ENCODE measurements at regions not wholly inside any gene's neighbourhood (a gene's known extent, or its start where the extent isn't known, plus 50 kb on each side); places are given as distances from the start of the nearest gene placed in this dataset.

DNA sequence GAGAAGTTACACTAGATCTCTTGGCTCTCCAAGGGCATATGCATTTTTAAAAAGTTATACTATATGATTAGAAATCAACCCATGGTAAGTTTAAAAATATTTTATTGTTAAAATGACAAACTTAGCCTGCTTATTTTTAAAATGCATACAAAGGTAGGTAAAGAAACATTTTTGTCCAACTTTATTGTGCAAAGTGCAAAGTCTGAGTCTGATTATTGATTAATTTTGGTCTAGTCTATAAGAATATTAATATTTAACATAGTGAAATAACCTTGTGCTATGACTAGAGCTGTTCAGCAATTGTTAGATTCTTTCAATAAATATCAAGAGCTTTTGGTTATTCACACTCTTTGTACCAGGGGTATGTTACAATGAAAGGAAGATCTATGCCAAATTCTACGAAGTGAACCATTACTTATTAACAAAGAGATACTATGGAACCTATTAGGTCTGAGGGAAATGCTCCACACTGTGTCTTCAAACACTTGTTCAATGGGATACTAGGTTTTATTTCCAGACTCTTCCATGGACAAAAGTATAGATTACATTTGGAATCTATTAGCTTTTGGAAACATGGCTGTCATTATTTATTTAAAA is 70.4 kb downstream of the DIPK2A start:
- H3K9me3 ChIP-seq = no peaks in the 10 kb centered on the region
- DNase-seq (ENCODE audit: low spot score in 2 of 2) = no peak
- TF ChIP-seq POLR2A (IDR thresholded peaks at IDR 0.05) (no peak), EP300 (IDR thresholded peaks at IDR 0.05) (no peak)
- TF ChIP-seq, protein P1, sequence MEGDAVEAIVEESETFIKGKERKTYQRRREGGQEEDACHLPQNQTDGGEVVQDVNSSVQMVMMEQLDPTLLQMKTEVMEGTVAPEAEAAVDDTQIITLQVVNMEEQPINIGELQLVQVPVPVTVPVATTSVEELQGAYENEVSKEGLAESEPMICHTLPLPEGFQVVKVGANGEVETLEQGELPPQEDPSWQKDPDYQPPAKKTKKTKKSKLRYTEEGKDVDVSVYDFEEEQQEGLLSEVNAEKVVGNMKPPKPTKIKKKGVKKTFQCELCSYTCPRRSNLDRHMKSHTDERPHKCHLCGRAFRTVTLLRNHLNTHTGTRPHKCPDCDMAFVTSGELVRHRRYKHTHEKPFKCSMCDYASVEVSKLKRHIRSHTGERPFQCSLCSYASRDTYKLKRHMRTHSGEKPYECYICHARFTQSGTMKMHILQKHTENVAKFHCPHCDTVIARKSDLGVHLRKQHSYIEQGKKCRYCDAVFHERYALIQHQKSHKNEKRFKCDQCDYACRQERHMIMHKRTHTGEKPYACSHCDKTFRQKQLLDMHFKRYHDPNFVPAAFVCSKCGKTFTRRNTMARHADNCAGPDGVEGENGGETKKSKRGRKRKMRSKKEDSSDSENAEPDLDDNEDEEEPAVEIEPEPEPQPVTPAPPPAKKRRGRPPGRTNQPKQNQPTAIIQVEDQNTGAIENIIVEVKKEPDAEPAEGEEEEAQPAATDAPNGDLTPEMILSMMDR (IDR thresholded peaks at IDR 0.05) = no peak
- no peaks in the 10 kb centered on the region for H3K27me3 ChIP-seq
- H3K27ac ChIP-seq = no peak overlapping the region
- 63 to 77% methylated on average over 1 of the region's 1 CpG for WGBS, 2 donors
- H3K36me3 ChIP-seq = no peaks in the 10 kb centered on the region
- no peaks in the 10 kb centered on the region for H3K4me1 ChIP-seq
- H3K4me3 ChIP-seq = no peak overlapping the region

DNA sequence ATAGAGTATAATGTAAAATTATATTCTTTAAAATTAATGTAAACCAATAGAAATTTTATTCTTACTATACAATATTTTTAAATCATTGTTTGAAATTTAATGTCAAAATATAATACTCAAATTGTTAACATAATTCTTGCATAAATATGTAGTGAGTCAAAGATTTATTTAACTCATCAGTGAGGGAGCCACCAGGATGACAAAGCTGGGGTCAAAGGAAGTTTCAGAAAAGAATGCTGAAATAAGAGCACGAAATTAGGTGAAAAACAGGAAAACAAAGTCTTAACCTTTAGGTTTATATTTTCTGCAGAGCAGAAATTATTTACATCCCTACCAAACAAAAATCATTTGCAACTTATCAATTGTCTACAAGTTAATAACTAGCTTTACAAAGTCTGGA is 74.1 kb downstream of the DIPK2A start:
- no peaks in the 10 kb centered on the region for H3K9me3 ChIP-seq
- no peaks in the 10 kb centered on the region for H3K27me3 ChIP-seq
- no peak overlapping the region for H3K27ac ChIP-seq
- TF ChIP-seq, protein P1 (IDR thresholded peaks at IDR 0.05) = no peak
- no peak for DNase-seq (ENCODE audit: low spot score in 2 of 2)
- no peaks in the 10 kb centered on the region for H3K36me3 ChIP-seq
- no peak overlapping the region for H3K4me3 ChIP-seq
- 53 to 55% methylated on average over 1 of the region's 1 CpG for WGBS, 2 donors
- H3K4me1 ChIP-seq = no peaks in the 10 kb centered on the region

DNA sequence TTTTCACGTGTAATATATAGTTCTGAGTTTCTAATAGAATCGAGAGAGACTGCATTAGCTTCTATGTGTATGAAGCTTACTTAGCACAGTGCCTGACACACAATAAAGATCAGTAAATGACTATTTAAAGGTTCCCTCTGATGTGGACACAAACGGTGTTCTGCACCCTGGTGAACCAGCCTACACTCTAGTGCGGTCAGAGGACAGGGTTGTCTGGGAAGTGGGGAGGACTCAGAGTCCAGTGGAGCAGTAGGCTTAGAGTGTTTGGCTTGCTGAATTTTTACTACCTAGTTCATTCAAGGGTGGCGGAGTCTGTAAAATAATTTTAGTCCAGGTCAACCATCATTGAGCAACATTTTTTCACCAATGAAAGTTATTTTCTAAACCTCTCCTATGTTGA is 77.8 kb downstream of the DIPK2A start:
- Histone ChIP-seq H3K4me3 (no peak overlapping the region), H3K36me3 (no peaks in the 10 kb centered on the region), H3K27ac (no peak overlapping the region), H3K27me3 (no peaks in the 10 kb centered on the region), H3K9me3 (no peaks in the 10 kb centered on the region), H3K4me1 (no peaks in the 10 kb centered on the region)
- 90 to 92% methylated on average over 5 of the region's 5 CpGs for WGBS, 2 donors
- TF ChIP-seq, protein P1 (IDR thresholded peaks at IDR 0.05) = no peak
- TF ChIP-seq EP300 (IDR thresholded peaks at IDR 0.05) (no peak), POLR2A (IDR thresholded peaks at IDR 0.05) (no peak)
- DNase-seq (ENCODE audit: low spot score in 2 of 2) = no peak

DNA sequence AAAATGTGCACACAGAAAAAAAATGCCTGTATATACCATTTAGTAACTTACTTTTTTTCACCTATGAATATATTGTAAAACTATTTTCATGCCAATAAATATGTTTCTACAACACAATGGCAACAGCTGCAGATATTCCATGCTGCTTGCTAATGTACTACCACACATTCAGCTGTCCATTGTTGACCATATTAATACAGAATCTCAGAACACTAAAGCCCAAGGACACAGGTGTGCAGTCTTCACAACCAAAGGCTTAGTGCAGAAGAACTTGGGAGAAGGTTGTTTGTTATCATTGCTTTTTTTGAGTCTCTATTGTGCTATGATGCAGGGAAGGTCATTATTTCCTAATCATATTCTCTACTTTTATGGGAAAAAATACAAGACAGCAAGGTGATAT is 79.6 kb downstream of the DIPK2A start:
- no peaks in the 10 kb centered on the region for H3K9me3 ChIP-seq
- no peaks in the 10 kb centered on the region for H3K4me1 ChIP-seq
- no peak for DNase-seq (ENCODE audit: low spot score in 2 of 2)
- no peaks in the 10 kb centered on the region for H3K27me3 ChIP-seq
- TF ChIP-seq POLR2A (IDR thresholded peaks at IDR 0.05) (no peak), EP300 (IDR thresholded peaks at IDR 0.05) (no peak)
- TF ChIP-seq, protein P1 (IDR thresholded peaks at IDR 0.05) = no peak
- no peak overlapping the region for H3K27ac ChIP-seq
- no peak overlapping the region for H3K4me3 ChIP-seq
- no peaks in the 10 kb centered on the region for H3K36me3 ChIP-seq

DNA sequence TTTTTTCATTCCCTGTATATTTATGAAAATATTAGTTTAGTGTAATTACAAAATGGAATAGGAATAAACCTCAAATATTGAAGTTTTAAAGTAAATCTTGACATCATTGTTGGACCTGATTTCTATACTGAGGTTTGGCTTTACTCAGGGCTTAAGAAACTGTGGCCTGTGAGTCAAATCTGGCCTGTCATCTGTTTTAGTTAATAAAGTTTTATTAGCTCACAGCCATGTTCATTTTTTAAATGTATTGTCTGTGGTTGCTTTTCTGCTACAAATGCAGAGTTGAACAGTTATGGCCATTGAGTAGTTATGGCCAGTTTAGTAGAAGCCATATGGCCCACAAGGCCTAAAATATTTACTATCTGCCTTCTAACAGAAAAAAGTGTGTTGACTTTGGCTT is 80.7 kb downstream of the DIPK2A start:
- Histone ChIP-seq H3K27me3 (no peaks in the 10 kb centered on the region), H3K4me1 (no peaks in the 10 kb centered on the region), H3K9me3 (no peaks in the 10 kb centered on the region), H3K36me3 (no peaks in the 10 kb centered on the region), H3K4me3 (no peak overlapping the region), H3K27ac (no peak overlapping the region)
- TF ChIP-seq, protein P1 (IDR thresholded peaks at IDR 0.05) = no peak
- TF ChIP-seq POLR2A (IDR thresholded peaks at IDR 0.05) (no peak), EP300 (IDR thresholded peaks at IDR 0.05) (no peak)
- no peak for DNase-seq (ENCODE audit: low spot score in 2 of 2)

Data from tibial nerve (tissue), 4 donors.